H4 (cell line): ENCODE measurements at regions not wholly inside any gene's neighbourhood (a gene's known extent, or its start where the extent isn't known, plus 50 kb on each side); places are given as distances from the start of the nearest gene placed in this dataset.

Experiments
- DNase-seq: peaks from one replicate; pipeline ENCODE4 v3.0.0-alpha.2; 2015; ENCODE audit warnings: low spot score

DNA sequence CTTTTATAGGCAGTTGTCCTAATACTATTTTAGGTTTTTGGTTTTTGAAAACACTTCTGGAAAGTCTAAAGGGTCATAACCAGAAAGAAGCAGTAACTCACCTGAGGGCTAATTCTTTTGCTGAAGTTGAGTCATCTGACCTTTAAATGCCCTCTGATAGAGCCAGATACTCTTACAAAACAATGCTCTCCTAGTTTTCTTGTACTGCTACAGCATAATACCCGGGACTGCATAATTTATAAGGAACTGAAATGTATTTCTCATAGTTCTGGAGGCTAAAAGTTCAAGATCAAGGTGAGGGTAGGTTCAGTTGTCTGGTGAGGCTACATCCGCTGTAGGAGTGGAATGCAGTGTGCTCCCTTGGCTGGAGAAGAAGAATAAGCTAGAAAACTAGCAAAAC, 670.3 kb downstream of the TLE4 start:
- no peak for DNase-seq

DNA sequence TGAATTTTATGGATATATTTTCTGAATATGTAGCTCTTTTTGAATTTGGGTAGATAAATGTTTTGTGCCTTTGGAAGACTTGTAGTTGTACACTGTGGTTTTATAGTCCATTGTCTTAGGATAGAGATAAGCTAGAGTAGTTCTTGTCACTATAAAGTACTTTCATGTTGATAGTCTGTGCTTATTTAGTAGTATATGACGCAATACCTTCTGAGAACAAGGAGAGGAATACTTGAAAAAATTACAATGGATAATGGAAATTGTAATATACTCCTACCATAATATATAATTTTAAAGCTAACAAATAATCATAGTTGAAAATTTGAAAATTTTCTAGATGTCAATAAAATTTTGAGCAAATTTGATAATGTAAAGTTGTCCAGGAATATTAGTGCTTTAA, 664.0 kb downstream of the TLE4 start:
- DNase-seq = no peak

DNA sequence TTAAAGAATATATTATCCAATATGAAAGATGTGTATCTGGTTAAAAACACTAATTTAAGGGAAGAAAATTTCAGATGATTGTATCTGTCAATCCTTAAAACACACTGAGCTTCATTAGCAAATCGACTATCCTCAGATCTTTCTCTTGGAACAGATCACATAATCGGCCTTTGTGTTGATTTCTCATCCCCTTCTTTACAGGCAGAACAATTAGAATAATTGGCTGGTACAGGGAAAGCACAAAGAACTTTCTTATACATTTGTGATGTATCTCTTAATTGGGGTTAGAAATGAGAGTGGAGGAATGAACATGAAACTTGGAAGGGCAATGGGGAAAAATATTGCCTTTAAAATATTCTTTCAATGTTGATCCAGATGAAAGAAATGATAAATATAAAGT, 662.1 kb downstream of the TLE4 start:
- no peak for DNase-seq

DNA sequence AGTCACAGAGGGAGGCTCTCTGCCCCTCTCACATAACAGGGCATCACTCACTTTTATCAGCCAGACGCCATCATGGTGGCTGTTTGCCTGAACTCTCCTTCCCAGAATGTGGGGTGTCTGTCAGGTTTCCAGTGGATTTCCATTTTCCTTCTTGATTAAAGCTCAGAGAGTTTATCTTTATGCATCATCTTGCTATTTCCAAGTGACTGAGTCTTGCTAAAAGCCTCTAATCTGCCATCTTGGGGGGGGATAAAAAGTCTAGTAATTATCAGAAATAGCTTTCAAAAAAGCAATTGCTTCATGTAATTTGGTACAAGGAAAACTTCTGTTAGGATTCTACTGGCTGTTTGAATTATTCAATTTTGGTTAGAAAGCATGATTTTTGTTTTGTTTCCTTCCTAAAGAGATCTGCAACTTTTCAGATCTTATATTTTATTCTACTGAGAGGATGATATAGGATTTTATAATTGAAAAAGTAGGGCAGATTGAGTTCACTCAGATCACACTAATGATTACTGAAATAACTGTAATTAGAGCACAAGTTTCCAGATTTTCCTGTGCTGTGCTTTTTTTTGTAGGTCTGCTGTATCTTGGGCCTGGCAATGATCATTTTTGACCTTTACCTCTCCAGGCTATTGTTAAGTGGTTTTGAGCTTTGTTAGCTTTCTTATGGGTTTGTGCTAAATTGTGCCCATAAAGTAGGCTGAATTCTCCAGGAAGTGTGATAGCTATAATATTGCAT, 661.5 kb downstream of the TLE4 start:
- no peak for DNase-seq

DNA sequence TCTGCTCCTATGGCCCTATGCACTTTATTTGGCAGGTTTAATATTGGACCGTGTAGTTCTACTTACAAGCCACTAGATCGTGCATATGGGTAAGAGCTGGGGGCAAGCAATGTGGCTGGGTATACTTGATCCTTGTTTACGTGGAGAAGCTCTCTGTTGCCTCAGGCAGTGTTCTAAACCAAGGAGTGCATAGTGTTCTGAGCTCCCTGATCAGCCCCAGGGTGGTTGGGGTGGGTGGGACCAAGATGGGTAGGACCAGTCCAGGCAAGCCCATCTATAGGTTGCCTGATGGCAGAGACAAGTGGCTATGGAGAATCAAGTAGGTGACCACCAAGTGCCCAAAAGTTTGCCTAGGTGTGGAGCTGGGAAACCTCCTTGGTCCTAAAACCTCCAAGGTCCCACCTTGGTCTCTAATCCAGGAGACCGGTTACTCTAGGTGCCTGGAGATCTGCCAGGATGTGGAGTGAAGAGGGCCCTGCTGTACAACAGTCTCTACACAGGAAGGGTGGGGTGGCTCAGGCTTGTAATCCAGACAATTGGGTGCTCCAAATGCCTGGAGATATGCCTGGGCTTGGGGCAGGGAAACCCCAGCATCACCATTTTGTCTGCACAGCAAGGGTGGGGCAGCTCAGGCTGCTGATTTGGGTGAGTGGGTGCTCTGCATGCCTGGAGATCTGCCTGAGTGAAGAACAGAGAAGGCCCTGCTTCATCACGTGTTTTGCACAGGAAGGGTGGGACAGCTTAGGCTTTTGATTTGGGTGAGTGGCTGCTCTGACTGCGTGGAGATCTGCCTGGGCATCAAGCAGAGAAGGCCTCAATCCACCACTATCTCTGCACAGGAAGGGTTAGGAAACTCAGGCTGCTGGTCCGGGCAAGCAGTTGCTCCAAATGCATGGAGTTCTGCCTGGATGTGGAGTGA, 659.8 kb downstream of the TLE4 start:
- DNase-seq = no peak

DNA sequence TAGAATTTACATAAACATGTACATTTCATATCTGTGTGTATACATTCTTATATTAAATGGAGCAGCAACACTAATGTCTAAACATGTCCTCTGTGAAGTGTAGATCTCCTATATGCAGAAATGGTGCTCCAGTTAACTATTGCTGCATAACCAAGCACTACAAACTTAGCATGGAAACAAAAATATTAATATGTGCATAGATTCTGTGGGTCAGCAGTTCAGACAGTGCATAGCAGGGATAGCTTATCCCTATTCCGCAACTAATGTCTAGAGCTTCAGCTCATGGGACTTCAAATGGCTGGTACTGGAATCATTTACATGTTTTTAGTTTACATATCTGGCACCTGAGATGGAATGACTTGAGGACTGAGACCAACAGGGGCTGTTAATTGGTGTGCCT, 652.1 kb downstream of the TLE4 start:
- no peak for DNase-seq

DNA sequence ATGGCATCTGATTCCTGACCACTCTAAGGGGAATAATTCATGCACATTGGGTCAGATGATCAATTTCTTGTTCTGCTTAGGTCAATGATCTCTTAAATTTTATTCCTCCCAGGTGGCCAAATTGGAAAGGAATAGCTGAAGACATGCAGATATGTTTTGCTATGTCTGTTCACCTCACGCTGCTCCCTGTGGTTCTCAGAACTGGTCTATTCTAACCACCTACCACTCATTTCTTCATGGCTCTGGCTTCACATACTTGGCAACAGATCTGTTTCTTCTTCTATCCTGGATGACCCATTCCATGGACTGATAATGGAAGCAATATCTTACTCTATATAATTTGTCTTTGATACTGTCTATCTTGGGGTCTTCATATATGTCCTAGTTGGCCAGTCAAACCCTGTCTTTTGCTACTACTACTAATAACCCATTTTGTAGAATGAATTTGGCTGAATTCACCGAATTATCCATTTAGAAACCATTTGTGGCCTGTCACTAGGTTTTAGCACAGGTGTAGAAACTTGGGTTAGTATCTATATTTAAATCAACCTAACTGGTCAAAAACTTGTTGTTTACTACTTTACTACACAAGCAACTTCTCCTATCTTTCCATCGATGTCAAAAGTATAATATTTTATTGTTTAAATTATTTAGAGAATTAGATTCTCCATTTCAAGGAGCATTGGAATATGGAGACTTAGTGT, 650.9 kb downstream of the TLE4 start:
- no peak for DNase-seq

DNA sequence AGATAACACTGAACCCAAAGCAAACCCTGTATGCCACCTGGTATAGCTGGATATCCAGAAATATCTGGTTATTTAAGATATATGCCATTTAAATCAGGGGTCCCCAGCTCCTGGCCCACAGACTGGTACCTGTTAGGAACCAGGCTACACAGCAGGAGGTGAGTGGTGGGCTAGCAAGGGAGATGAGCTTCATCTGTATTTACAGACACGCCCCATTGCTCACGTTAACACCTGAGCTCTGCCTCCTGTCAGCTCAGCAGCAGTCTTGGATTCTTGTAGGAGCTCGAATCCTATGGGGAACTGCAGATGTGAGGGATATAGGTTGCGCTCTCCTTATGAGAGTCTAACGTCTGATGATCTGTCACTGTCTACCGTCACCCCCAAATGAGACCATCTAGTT, 646.6 kb downstream of the TLE4 start:
- no peak for DNase-seq

DNA sequence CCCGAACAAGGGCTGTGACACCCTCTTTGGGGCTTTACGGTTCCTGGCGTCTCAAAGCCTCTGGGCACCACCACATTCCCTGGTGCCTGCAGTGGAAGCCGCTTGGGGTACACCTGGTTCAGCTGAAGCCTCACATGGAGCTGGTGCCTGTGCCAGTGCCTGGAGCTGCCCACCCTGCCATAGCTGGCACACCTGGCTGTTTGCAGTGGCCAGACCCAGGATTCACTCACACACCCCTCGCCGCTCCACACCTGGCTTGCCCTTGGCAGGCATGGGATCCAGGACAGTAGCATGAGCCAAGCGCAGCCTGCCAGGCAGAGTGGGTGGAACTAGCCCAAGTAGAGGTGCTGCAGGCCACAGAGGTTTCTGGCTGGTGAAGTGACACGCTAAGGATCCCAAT, 641.8 kb downstream of the TLE4 start:
- DNase-seq = no peak

DNA sequence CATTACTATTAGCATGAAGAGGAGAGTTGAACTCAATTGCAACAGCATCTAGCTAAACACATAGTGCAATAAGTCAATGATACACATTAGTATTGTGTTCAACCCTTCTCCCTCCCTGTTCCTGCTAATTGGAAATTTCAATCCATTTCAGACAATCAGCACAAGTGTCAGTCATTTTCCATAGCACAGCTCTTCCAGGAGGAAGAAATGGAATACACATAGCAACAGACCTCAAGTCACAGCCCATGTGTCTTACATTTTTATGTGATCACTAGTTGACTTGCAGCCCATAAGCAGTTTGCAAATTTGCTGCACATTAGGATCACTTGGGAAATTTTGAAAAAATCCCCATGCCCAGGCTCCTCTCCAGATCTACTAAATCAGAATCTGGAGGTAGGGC, 636.9 kb downstream of the TLE4 start:
- no peak for DNase-seq

DNA sequence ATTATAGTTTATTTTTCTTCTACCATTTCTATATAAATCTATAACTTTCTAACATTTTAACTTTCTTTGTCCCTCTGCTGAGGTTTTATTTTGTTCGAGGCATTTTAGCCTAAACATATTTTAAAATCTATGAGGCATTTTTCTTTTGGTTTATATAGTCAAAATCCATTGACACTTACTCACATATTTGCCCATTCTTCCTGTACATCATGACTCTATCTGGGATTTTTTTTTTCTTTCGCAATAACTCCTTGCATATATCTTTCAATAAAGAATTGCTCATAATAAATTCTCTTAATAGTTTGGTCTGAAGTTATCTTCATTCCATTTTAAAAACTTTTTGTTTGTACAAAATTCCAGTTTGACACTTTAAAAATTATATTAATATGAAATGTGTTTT, 632.3 kb downstream of the TLE4 start:
- DNase-seq = no peak

DNA sequence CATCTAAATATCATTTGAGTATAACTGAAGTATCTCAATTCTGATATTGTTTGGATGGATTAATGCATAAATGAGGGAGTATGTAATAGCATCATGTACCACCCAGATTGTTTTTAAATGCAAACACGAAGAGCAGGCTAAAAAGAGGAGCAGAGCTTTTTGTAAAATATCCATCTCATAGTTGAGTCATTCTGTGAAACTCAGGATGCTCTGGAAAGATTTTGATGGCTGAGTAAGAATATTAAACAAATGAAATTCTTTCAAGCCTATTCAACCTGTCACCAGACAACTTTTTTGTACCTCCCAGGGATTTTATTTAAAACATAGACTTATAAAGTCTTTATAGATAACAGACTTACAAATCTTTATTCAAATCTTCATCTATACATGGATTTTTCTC, 625.9 kb downstream of the TLE4 start:
- no peak for DNase-seq

DNA sequence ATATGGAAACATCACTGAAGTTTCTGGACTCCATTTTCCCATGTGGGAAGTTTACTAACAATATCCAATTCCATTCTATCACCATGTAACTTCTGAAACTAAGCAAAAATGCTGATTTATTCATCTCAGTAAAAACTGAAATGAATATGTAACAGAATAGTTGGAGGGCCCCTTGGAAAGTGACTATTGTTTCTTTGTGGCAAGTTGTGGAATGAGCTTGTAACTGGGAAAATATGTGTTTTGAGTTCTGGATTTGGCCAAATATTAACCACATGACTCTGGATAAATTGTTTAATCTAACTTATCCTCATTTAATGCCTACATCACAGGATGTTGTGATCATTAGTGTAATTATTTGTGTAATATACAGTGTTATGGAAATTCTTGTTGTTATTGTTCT, 619.3 kb downstream of the TLE4 start:
- DNase-seq = no peak

DNA sequence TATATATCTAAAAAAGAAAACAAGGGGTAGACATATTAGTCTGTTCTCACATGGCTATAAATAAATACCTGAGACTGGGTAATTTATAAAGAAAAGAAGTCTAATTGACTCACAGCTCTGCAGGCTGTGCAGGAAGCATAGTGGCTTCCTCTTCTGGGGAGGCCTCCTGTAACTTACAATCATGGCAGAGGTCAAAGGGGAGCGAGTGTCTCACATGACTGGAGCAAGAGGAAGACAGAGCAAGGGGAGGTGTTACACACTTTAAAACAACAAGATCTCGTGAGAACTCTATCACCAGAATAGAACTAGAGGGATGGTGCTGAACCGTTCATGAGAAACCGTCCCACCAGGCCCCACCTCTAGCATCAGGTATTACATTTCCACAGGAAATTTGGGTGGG, 616.8 kb downstream of the TLE4 start:
- DNase-seq = no peak

DNA sequence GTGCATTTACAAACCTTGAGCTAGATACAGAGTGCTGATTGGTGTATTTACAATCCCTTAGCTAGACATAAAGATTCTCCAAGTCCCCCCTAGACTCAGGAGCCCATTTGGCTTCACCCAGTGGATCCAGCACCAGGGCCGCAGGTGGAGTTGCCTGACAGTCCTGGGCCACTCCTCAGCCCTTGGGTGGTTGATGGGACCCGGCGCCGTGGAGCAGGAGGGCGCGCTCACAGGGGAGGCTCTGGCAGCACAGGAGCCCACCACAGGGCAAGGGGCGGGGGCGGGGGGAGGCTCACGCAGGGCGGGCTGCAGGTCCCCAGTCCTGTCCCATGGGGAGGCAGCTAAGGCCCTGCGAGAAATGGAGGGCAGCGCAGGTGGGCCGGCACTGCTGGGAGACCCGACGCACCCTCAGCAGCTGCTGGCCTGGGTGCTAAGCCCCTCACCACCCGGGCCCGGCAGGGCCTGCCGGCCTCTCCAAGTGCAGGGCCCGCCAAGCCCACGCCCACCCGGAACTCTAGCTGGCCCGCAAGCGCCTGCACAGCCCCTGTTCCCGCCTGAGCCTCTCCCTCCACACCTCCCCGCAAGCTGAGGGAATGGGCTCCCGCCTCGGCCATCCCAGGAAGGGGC, 613.5 kb downstream of the TLE4 start:
- no peak for DNase-seq

DNA sequence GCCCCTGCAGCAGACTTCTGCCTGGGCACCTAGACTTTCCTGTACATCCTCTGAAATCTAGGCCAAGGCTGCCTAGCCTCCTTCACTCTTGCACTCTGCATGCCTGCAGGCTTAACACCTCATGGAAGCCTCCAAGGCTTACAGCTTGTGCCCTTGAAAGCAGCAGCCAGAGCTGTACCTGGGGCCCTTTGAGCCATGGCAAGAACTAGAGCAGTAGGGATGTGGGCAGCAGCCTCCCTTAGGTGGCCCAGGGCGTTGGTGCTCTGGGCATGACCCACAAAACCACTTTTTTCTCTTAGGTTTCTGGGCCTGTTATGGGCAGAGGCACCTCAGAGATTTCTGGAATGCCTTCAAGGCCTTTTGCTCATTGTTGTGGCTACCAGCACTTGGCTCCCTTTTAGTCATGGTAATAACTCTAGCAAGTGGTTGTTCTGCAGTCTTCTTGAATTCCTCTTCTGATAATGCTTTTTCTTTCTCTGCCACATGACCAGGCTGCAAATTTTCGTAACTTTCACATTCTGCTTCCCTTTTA, 606.2 kb downstream of the TLE4 start:
- no peak for DNase-seq

DNA sequence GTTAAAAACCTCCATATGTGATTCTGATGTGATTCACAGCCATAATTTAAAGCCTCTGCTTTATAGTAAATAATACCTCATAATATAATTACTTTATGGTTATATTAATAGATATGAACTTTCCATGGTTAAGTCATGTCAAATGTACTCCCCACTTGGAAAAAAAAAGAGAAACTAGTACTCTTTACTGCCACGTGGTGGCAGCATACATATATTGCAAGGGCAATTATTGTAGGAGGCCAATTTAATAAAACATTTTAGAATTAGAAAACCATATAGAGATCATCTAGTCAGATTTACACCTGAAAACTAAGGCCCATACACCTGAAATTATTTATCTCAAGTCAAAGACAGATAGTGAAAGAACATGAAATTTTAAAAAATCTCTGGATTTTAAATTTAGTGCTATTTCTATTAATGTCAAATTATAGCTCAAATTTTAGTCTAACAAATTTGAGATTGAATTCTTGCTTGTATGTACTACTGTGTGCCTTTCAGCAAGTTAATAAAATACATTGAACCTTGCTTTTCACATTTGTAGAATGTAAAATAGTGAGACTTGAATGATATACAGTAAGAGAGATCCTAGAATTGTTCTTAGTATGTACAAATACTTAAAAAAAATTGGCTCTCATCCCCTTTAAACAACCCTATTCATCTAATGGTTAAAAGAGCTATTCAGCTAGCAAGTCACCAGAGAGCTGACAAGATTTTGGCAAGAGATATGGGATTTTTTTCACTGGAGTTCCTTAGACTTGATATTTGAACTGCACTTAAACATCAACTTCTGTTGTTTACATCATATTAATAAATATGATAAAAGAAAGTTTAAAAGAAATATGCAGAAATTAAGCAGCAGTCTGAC, 603.8 kb downstream of the TLE4 start:
- DNase-seq = peak; percentile 35

DNA sequence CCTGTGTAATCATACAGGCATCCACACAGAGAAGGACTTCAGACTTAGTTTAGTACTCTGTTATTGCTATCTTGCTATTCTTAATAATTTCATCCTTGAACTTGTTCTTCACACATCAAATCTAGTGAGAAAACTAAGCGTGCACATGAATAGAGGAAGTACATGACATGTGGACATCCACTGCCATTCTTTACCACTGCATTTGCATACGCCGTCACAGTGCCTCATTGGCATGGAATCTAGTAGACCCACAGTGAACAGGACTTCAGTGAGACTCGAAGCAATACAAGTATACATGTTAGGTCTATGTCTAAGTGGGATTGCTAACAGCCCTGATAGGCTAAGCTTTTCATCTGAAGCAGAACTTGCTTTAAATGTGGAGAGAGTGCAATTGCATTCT, 592.1 kb downstream of the TLE4 start:
- DNase-seq = no peak

DNA sequence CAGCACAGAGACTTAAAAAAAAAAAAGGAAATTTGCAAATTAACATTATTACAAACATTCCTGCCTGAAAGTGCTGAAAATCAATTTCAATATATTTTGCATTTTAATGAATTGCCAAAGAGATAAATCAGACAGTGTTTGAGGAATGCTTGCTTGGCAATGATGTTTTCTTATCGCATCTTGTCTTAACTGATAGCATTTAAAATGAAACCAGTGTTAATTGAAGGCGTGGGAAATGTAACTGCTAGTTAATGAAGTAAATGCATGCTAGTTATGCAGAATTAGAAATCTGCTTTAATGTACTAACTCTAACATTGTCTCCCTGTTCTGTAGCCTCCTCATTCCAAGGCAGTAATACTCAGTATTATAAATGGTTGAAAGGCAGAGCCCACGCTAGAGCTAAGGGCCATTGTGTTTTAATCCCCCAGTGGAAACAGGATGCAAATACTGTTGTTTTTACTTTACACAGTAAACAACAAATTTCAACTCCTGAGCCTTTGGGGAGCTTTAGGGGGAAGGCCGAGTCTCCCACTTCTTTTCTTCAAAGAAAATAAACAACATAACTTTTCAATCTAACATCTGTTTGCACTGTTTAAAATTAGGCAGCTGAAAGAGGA, 586.9 kb downstream of the TLE4 start:
- DNase-seq = no peak

DNA sequence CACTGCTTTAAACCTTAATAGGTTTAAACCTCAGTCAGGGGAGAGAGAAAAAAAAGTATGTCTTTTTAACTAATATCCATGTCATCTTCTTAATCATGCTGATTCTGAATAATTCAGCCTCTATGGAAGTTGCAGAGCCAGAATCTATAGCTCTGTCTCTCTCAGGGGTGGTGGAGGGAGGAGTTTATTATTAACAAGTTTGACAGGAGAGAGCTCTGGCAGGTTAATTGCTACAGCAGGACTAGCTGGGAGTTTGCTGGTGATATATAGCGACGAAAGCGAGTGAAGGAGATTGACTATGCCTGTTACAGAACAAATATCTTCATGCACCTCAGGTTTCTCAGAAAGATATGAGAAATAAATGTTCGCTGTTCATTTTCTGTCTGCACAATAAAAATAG, 586.4 kb downstream of the TLE4 start:
- no peak for DNase-seq
